ENCODE measurements at regions not wholly inside any gene's neighbourhood (a gene's known extent, or its start where the extent isn't known, plus 50 kb on each side); places are given as distances from the start of the nearest gene placed in this dataset.

- no peak overlapping the region for H3K4me3 ChIP-seq
- intact Hi-C loops (cut with DNase I) = no loop called here
- no peak overlapping the region for H3K27ac ChIP-seq
- no peak for ATAC-seq
- H3K36me3 ChIP-seq = no peaks in the 10 kb centered on the region
- no peaks in the 10 kb centered on the region for H3K27me3 ChIP-seq
- no peaks in the 10 kb centered on the region for H3K9me3 ChIP-seq
- WGBS (ENCODE audit: insufficient coverage, low coverage, low lambda C conversion rate, missing lambda C conversion rate) = 66% methylated on average over 7 of the region's 7 CpGs
- TF ChIP-seq POLR2A (IDR thresholded peaks at IDR 0.05) (no peak), CTCF (IDR thresholded peaks at IDR 0.05) (no peak)
- no peak for DNase-seq
- H3K4me1 ChIP-seq = no peaks in the 10 kb centered on the region
These were observed 530.6 kb downstream of the CCDC85A start for GRCh38 chr2:56714400-56714799.

- Histone ChIP-seq H3K4me1 (no peaks in the 10 kb centered on the region), H3K27ac (no peak overlapping the region), H3K36me3 (no peaks in the 10 kb centered on the region), H3K9me3 (no peaks in the 10 kb centered on the region), H3K4me3 (no peak overlapping the region), H3K27me3 (no peaks in the 10 kb centered on the region)
- TF ChIP-seq POLR2A (IDR thresholded peaks at IDR 0.05) = no peak
- TF ChIP-seq CTCF (IDR thresholded peaks at IDR 0.05) = no peak
- ATAC-seq (no peak), DNase-seq (no peak)
- intact Hi-C loops (cut with DNase I) = no loop called here
- WGBS (ENCODE audit: insufficient coverage, low coverage, low lambda C conversion rate, missing lambda C conversion rate) = 28% methylated on average over 3 of the region's 3 CpGs
These were observed 531.9 kb downstream of the CCDC85A start for GRCh38 chr2:56715683-56716082.

GRCh38 chr2:56718413-56718812 lies 534.6 kb downstream of the CCDC85A start:
- ATAC-seq (no peak), DNase-seq (no peak)
- WGBS (ENCODE audit: insufficient coverage, low coverage, low lambda C conversion rate, missing lambda C conversion rate) = 70% methylated on average over 4 of the region's 4 CpGs
- H3K27me3 ChIP-seq = no peaks in the 10 kb centered on the region
- intact Hi-C loops (cut with DNase I) = no loop called here
- H3K4me3 ChIP-seq = no peak overlapping the region
- no peaks in the 10 kb centered on the region for H3K9me3 ChIP-seq
- no peaks in the 10 kb centered on the region for H3K36me3 ChIP-seq
- no peak for TF ChIP-seq CTCF (IDR thresholded peaks at IDR 0.05)
- no peak for TF ChIP-seq POLR2A (IDR thresholded peaks at IDR 0.05)
- H3K27ac ChIP-seq = no peak overlapping the region
- no peaks in the 10 kb centered on the region for H3K4me1 ChIP-seq

- intact Hi-C loops (cut with DNase I) = no loop called here
- Histone ChIP-seq H3K27me3 (no peaks in the 10 kb centered on the region), H3K36me3 (no peaks in the 10 kb centered on the region), H3K4me1 (no peaks in the 10 kb centered on the region), H3K9me3 (no peaks in the 10 kb centered on the region), H3K4me3 (no peak overlapping the region), H3K27ac (no peak overlapping the region)
- no peak for TF ChIP-seq POLR2A (IDR thresholded peaks at IDR 0.05)
- no peak for TF ChIP-seq CTCF (IDR thresholded peaks at IDR 0.05)
- WGBS (ENCODE audit: insufficient coverage, low coverage, low lambda C conversion rate, missing lambda C conversion rate) = 48% methylated on average over 1 of the region's 1 CpG
- no peak for ATAC-seq
- DNase-seq = no peak
These were observed 545.4 kb downstream of the CCDC85A start for GRCh38 chr2:56729212-56729611.

- Histone ChIP-seq H3K4me3 (no peak overlapping the region), H3K27me3 (no peaks in the 10 kb centered on the region), H3K36me3 (no peaks in the 10 kb centered on the region), H3K27ac (no peak overlapping the region), H3K9me3 (no peaks in the 10 kb centered on the region), H3K4me1 (no peaks in the 10 kb centered on the region)
- DNase-seq (no peak), ATAC-seq (no peak)
- TF ChIP-seq CTCF (IDR thresholded peaks at IDR 0.05) (no peak), POLR2A (IDR thresholded peaks at IDR 0.05) (no peak)
- intact Hi-C loops (cut with DNase I) = no loop called here
- 47% methylated on average over 2 of the region's 2 CpGs for WGBS (ENCODE audit: insufficient coverage, low coverage, low lambda C conversion rate, missing lambda C conversion rate)
These were observed 549.2 kb downstream of the CCDC85A start for GRCh38 chr2:56732946-56733345.
